WTC11 (cell line): ENCODE measurements at regions not wholly inside any gene's neighbourhood (a gene's known extent, or its start where the extent isn't known, plus 50 kb on each side); places are given as distances from the start of the nearest gene placed in this dataset.

ENCODE experiments used
- ATF6 ChIP-seq: sonication (generic); formaldehyde crosslinking; IDR thresholded peaks from 2 replicates; pipeline ENCODE4 v1.8.1; 2023; ENCODE audit warnings: mild to moderate bottlenecking, missing genetic modification reagents
- CREB1 ChIP-seq: sonication (generic); formaldehyde crosslinking; IDR thresholded peaks from 2 replicates; pipeline ENCODE4 v1.8.0; 2023; ENCODE audit warnings: mild to moderate bottlenecking, missing genetic modification reagents
- CTCF ChIP-seq: fragments of 200-600 bp; IDR thresholded peaks from 2 replicates; pipeline ENCODE4 v1.8.0; 2022; ENCODE audit warnings: antibody characterized with exemption
- E2F5 ChIP-seq: sonication (generic); formaldehyde crosslinking; IDR thresholded peaks from 2 replicates; pipeline ENCODE4 v1.8.1; 2022; ENCODE audit warnings: mild to moderate bottlenecking, moderate library complexity, missing genetic modification reagents
- NFYB ChIP-seq: sonication (generic); formaldehyde crosslinking; conservative IDR thresholded peaks from 2 replicates; pipeline ENCODE4 v1.8.0; 2022; ENCODE audit warnings: low read depth, missing genetic modification reagents
- TEAD4 ChIP-seq: sonication (generic); formaldehyde crosslinking; IDR thresholded peaks from 2 replicates; pipeline ENCODE4 v1.8.0; 2022; ENCODE audit warnings: mild to moderate bottlenecking, missing genetic modification reagents
- ZNF219 ChIP-seq: sonication (generic); formaldehyde crosslinking; IDR thresholded peaks from 2 replicates; pipeline ENCODE4 v1.8.0; 2023; ENCODE audit warnings: missing genetic modification reagents, mild to moderate bottlenecking, borderline replicate concordance
- ZNF232 ChIP-seq: sonication (generic); formaldehyde crosslinking; IDR thresholded peaks from 2 replicates; pipeline ENCODE4 v1.8.0; 2022; ENCODE audit warnings: mild to moderate bottlenecking, missing genetic modification reagents
- ZNF423 ChIP-seq: fragments of 250-450 bp; sonication (Bioruptor Pico); IDR thresholded peaks from 2 replicates; pipeline ENCODE4 v2.1.2; 2022; ENCODE audit warnings: mild to moderate bottlenecking, moderate library complexity
- TF ChIP-seq, protein P1 (sequence below): fragments of 250-450 bp; sonication (Bioruptor Pico); IDR thresholded peaks from 2 replicates; pipeline ENCODE4 v2.1.2; 2022; ENCODE audit warnings: mild to moderate bottlenecking, moderate library complexity

DNA sequence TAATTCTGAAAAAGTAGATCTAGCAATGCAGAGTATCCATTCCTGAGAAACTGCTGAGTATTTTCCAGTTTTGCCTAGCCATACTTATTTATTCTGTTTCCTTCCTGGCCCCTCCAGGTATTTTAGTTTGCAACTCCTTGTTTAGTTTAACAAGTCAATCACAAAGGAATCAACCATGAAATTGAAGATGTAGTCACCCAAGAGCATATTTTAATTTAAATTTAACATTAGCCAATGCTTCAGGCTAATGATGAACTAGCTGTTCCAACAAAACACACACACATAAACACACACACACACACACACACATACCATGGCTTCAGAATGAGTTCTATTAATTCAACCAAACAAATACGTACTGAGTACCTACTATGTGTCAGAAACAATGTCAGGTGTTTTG, 332.8 kb upstream of the ERCC4 start:
- no peak for TF ChIP-seq E2F5
- TF ChIP-seq CTCF, result no peak
- no peak for TF ChIP-seq NFYB
- no peak for TF ChIP-seq ZNF423 (CRISPR knock-in tag)
- TF ChIP-seq CREB1 (CRISPR knock-in tag), result no peak
- TF ChIP-seq, protein P1, sequence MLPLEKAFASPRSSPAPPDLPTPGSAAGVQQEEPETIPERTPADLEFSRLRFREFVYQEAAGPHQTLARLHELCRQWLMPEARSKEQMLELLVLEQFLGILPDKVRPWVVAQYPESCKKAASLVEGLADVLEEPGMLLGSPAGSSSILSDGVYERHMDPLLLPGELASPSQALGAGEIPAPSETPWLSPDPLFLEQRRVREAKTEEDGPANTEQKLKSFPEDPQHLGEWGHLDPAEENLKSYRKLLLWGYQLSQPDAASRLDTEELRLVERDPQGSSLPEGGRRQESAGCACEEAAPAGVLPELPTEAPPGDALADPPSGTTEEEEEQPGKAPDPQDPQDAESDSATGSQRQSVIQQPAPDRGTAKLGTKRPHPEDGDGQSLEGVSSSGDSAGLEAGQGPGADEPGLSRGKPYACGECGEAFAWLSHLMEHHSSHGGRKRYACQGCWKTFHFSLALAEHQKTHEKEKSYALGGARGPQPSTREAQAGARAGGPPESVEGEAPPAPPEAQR (CRISPR knock-in tag), result no peak
- no peak for TF ChIP-seq ATF6 (CRISPR knock-in tag)
- TF ChIP-seq ZNF219 (CRISPR knock-in tag), result no peak
- TF ChIP-seq ZNF232 (CRISPR knock-in tag), result no peak
- no peak for TF ChIP-seq TEAD4 (CRISPR knock-in tag)
